ENCODE measurements at regions not wholly inside any gene's neighbourhood (a gene's known extent, or its start where the extent isn't known, plus 50 kb on each side); places are given as distances from the start of the nearest gene placed in this dataset.

GRCh38 chr2:128545829-128546228, 227.2 kb upstream of the HS6ST1 start:
- Histone ChIP-seq H3K4me2 (ENCODE audit: low read depth, low read length) (no peak overlapping the region), H3K36me3 (replicated peaks in 1 of 2; ENCODE audit: control insufficient read depth in 1 of 2, insufficient read depth in 2 of 2, low read length in 2 of 2) (no peaks in the 10 kb centered on the region), H3K4me3 (replicated peaks in 1 of 3; ENCODE audit: insufficient read depth in 1 of 3, low read depth in 2 of 3, low read length in 3 of 3) (no peak overlapping the region), H3K27ac (ENCODE audit: extremely low read length, insufficient read depth, low read length) (no peak overlapping the region), H3K79me2 (ENCODE audit: insufficient read depth, low read length) (no peaks in the 10 kb centered on the region), H3K27me3 (ENCODE audit: control insufficient read depth in 1 of 2, insufficient read depth in 2 of 2, low read length in 2 of 2) (peaks cover 0 to 24% of the 10 kb centered on the region in 2 experiments; a peak in 3 of 5 replicates), H4K20me1 (ENCODE audit: insufficient read depth, low read length) (no peaks in the 10 kb centered on the region), H3K4me1 (ENCODE audit: insufficient read depth, low read length) (no peaks in the 10 kb centered on the region; the same call in 1 of the 2 replicates), H3K9ac (ENCODE audit: insufficient read depth, low read depth, low read length) (no peak overlapping the region), H2AFZ (ENCODE audit: low read length) (no peak overlapping the region), H3K9me3 (ENCODE audit: low read length) (no peaks in the 10 kb centered on the region)
- ChIA-PET CTCF (ENCODE audit: low intra/inter-chr PET ratio, low total read pairs) (no interaction called here), POLR2A (no interaction called here)
- FAIRE-seq (no peak), ATAC-seq (no peak), DNase-seq (ENCODE audit: low spot score) (no peak)
- intact Hi-C loops (cut with micrococcal nuclease; ENCODE audit: unreplicated experiment) (no loop called here), in situ Hi-C loops (cut with HindIII; ENCODE audit: extremely low pct_ligation_motif_present, low pct_unique_long_range_greater_than_20kb) (no loop called here)
- WGBS (ENCODE audit: low lambda C conversion rate) = 23% methylated on average over 7 of the region's 7 CpGs
- BruUV-seq (replicated peaks) = no TSS peak
- no peak for TF ChIP-seq AGO2 (optimal IDR thresholded peaks at IDR 0.05; ENCODE audit: low read depth, low read length)
- TF ChIP-seq HNF1A (IDR thresholded peaks at IDR 0.05; ENCODE audit: low read depth) = no peak
- TF ChIP-seq HNF1A (CRISPR knock-in tag; IDR thresholded peaks at IDR 0.05; ENCODE audit: borderline replicate concordance) = no peak
- TF ChIP-seq FUBP1 (CRISPR knock-in tag; IDR thresholded peaks at IDR 0.05; ENCODE audit: borderline replicate concordance) = no peak
- no peak for TF ChIP-seq ZNF513 (CRISPR knock-in tag; conservative IDR thresholded peaks at IDR 0.05)
- no peak for TF ChIP-seq ZNF142 (CRISPR knock-in tag; IDR thresholded peaks at IDR 0.05)
- no peak for TF ChIP-seq ZNF547 (CRISPR knock-in tag; IDR thresholded peaks at IDR 0.05)
- no peak for TF ChIP-seq GLI4 (CRISPR knock-in tag; IDR thresholded peaks at IDR 0.05; ENCODE audit: borderline replicate concordance)
- TF ChIP-seq CREBL2 (CRISPR knock-in tag; IDR thresholded peaks at IDR 0.05; ENCODE audit: borderline replicate concordance) = no peak
- no peak for TF ChIP-seq ZC3H4 (CRISPR knock-in tag; IDR thresholded peaks at IDR 0.05; ENCODE audit: borderline replicate concordance)
- no peak for TF ChIP-seq ETV5 (CRISPR knock-in tag; IDR thresholded peaks at IDR 0.05; ENCODE audit: borderline replicate concordance)
